DMS 273 treated with DMSO at 0.1 percent for 48 hours (cell line): ENCODE measurements at regions not wholly inside any gene's neighbourhood (a gene's known extent, or its start where the extent isn't known, plus 50 kb on each side); places are given as distances from the start of the nearest gene placed in this dataset.

Source experiments
- DNase-seq: peaks from one replicate; lab custom pipeline; 2025; lab: John Stamatoyannopoulos, UW

- no peak for DNase-seq
These were observed 101.0 kb upstream of the FLRT2 start for GRCh38 chr14:85428926-85429325.

DNA sequence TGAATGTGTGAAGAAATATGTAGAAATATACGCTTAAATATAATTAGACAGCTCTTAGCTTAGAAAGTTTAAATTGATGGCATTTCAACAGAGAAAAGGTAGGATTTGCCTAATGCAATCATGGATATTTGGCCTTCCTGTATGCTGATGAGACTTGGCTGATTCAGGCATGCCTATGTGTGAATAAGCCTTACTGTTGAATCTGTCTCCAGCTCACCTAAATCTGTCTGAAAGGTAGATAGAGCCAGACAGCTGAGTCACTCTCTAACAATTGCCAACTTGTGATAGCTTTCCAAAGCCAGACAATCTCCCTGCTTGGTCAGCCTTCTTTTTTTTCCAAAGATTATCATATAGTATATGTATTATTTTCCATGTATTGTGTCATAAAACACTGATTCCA, 92.8 kb upstream of the FLRT2 start:
- DNase-seq, result no peak

GRCh38 chr14:85438001-85438400, 91.9 kb upstream of the FLRT2 start:
- no peak for DNase-seq

DNA sequence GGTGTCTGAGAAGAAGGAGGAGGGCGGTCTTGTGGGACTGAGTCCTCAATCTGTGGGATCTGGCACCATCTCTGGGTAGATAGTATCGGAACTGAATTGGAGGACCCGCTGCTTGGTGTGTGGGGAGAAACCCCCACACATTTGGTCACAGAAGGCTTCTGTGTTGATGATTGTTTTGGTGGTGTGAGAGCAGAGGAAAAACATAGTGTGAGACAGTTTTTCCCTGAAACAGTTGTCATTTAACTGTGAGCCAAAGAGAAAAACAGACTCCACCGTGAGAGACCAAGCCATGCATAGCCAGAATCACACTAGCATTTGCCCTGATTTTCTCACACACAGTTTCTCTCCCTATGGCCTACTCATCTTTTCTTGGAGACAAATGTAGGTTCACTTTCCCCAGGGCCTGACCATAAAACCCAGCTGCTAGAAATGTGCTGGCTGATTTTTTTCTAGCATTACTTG, 91.4 kb upstream of the FLRT2 start:
- no peak for DNase-seq

GRCh38 chr14:85439696-85440328, 90.1 kb upstream of the FLRT2 start:
- DNase-seq, result no peak

- no peak for DNase-seq
These were observed 87.9 kb upstream of the FLRT2 start for GRCh38 chr14:85441909-85442643.

GRCh38 chr14:85442996-85443395, 86.9 kb upstream of the FLRT2 start:
- no peak for DNase-seq

GRCh38 chr14:85444635-85445034, 85.3 kb upstream of the FLRT2 start:
- DNase-seq, result no peak

- no peak for DNase-seq
These were observed 84.7 kb upstream of the FLRT2 start for GRCh38 chr14:85445151-85445795.

- no peak for DNase-seq
These were observed 82.1 kb upstream of the FLRT2 start for GRCh38 chr14:85447883-85448282.

DNA sequence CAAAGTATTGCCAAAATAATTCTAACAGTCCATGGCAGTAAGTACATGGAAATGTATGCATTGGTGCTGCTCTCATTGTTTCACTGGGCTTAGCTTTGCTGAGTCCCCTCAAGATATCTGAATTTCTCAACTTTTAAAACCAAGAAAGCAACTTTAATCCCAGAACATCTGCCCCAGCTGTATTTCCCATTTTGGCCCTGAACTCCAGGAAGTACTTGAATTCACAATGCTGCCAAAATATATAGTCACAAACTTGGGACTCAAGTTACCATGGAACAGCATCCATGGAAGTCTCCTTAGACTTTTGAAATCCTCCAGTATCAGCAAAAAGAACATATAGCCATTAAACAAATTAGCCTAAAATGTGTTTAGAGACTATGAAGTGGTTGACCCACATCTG, 78.5 kb upstream of the FLRT2 start:
- no peak for DNase-seq

GRCh38 chr14:85453401-85454225, 76.3 kb upstream of the FLRT2 start:
- no peak for DNase-seq

- DNase-seq, result no peak
These were observed 75.6 kb upstream of the FLRT2 start for GRCh38 chr14:85454226-85454813.

GRCh38 chr14:85459361-85460000, 70.5 kb upstream of the FLRT2 start:
- no peak for DNase-seq

DNA sequence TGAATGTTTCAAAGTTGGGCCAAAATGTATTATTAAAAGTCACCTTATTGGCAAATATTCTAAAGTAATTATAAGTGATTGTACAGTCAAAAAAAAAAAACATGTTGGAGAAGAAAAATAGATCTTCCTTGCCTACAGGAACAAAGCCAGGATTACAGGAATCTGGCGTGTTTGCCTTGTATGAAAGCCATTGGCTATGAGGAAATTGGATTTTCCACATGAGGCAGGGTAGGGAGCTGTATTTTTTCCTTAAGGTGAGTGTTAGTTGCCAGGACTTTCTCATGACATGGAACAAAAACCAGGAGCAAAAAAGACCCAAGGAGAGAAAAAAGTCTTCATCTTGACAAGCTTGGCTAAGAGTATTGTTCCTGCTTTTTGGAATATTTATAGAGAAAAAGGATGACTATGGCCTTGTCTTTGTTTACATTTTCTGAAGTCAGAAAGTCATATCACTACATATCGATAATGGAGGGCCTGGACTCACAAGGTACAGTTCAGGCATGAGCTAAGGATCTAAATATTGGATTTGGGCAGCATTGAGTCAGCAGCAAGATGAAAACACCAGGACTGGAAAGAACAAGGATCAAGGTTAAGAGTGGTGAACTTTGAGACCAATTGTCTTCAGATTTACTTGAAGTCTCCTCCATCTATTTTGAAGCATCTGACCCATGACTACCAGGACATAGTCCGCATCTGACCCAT, 68.4 kb upstream of the FLRT2 start:
- no peak for DNase-seq

DNA sequence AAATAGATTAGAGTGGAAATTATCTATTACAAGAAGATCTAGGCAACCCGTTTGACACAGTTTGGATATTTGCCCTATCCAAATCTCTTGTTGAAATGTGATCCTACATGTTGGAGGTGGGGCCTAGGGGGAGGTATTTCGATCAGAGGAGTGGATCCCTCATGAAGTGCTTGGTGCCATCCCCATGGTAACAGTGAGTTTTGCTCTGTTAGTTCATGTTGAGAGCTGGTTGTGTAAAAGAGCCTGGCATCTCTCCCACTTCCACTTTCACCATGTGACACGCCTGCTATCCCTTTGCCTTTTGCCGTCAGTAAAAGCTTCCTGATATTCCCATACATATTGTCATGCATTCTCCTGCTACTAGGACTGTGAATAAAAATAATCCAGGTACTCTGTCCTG, 66.4 kb upstream of the FLRT2 start:
- no peak for DNase-seq

DNA sequence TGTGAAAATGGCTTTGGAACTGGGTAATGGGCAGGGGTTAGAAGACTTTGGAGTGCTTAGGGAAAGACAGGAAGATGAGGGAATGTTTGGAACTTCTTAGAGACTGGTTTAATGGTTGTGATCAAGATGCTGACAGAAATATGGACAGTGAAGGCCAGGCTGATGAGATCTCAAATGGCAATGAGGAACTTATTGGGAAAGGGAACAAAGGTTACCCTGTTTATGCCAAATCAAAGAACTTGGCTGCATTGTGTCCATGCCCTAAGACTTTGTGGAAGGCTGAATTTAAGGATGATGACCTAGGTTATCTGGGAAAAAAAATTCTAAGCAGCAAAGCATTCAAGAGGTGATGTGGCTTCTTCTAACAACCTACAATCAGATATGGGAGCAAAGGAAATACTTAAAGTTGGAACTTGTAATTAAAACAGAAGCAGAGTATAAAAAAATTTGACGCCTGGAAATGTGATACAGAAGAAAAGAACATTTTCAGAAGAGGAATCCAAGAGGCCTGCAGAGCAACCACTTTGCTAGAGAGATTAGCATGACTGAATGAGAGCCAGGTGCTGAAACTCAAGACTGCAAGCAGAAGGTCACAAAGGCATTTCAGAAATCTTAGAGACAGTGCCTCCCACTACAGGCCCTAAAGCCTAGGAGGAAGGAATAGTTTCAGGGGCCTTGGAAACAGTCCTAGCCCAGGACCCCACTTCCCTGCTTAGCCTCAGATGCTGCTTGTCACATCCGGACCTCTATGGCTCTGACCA, 65.6 kb upstream of the FLRT2 start:
- no peak for DNase-seq

GRCh38 chr14:85466678-85467077, 63.3 kb upstream of the FLRT2 start:
- no peak for DNase-seq

DNA sequence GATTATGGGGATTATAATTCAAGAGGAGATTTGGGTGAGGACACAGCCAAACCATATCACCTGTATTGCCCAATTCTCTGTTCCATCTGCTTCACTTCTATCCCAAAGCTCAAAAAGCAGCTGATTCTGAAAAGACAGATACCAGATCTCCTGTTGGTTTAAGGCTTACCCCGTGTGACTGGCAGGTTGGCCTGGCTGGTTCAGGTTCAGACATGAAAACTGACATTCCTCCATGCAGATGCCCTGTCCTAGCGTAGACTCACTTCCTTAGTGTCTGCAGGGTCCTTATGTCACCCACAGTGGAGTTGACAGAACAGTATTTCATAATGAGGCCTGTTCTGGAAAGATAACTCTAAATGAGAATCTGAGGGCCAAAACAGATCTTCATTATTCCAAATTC, 61.1 kb upstream of the FLRT2 start:
- no peak for DNase-seq

- no peak for DNase-seq
These were observed 58.8 kb upstream of the FLRT2 start for GRCh38 chr14:85471156-85471555.
